NCI-H1694 (cell line): ENCODE measurements at regions not wholly inside any gene's neighbourhood (a gene's known extent, or its start where the extent isn't known, plus 50 kb on each side); places are given as distances from the start of the nearest gene placed in this dataset.

ENCODE experiments used
- DNase-seq: peaks from one replicate; lab custom pipeline; 2025; lab: John Stamatoyannopoulos, UW

DNA sequence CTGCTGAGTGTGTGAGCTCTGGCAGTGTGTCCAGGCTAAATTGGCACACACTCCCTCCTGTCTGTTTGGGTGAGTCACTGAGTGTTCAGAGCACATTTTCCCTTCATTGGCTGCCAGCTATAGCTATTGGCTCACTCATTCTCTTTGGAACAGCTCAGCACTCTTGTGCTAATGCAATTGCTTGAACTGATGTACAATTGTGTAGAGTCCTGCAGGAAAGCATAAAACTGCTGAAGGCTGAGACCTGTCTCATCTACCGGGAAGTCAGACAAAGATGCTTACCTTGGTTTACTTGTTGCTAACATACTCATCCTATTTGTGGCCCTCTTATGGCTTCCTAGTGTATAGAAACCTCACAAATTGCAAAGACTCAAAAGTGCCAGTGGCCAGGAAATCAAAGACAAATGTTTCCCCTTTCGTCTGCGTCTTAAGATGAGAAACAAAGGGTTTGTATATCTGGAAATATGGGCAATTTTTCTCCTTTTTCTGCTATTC is 351.0 kb downstream of the BCKDHB start:
- DNase-seq: no peak

DNA sequence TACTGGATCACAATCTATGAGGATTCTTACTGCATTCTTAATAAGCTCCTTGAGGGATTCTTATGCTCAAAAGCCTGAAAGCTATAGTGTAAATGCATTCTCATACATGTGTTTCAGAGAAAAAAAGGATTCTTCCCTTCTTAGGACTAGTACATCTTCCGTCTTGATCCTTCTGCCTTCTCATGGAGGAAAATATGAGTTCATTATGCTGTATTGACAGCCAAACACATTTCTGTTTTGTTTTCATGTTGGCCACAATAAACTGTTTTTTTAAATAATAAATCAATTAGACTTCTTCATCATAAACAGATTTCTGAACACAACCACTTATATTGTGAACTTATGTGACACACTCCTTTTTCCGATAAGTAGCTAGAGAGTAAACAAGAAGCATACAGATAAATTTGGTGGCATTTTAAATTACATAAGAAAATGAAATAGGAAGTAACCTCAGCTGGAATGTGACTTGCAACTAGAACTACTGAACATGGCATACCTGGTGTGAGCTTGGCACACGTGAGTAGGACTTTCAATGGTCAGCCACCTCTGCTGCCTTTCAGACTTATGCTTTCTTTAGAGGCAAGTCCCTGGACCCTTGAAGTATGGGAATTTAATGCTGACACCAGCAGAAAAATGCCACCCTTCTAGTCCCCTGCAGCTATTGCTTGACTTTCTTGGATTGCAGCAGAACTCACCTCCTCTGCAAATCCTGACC is 350.4 kb downstream of the BCKDHB start:
- DNase-seq: no peak

DNA sequence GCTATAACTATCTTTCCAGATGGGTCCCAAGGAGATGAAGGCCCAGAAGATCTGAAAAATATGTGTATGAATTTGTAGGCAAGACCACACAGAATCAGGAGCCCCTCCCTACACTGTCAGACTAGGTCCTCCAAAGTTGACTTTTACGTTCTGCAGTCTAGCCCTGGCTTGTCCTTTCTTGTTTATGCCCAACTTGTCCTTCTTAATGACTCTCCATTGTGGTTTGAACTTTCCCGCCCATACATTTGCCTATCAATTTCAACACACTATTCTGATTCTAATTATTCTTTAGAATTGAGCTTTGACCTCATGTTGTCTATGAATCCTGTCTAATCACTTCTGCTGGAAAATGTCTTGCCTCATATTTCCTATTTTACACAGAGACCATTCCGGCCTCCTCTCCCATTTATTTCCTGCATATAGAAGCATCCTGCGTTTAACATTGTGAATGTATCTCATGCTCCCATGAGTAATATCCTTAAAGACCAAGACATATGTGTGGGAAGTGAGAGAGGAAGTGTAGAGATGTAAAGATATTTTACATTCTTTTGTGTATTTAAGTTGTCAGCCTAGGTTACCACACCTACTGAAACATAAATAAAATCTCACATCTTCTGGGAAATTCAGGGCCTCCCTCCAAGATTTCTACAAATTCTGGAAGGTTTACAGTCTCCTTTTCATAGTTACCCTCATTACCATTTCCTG is 348.3 kb downstream of the BCKDHB start:
- no peak for DNase-seq

DNA sequence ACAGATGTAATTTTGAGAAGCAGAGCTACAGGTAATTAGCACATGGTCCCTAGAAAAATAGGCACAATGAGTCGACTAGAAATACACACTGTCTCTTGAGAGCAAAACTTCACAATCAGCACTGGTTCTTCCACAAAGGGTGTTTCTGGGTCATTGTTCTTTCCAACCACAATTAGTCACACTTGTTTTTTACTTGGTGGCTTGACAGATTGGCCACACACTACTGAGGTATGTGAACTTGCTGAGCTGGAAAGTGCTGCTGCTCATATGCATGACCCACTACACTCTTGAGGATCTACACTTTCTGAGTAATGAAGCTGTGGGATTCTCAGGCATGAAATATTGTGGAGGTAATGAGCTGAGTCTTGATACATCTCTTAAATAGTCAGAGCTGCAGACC is 347.7 kb downstream of the BCKDHB start:
- no peak for DNase-seq

DNA sequence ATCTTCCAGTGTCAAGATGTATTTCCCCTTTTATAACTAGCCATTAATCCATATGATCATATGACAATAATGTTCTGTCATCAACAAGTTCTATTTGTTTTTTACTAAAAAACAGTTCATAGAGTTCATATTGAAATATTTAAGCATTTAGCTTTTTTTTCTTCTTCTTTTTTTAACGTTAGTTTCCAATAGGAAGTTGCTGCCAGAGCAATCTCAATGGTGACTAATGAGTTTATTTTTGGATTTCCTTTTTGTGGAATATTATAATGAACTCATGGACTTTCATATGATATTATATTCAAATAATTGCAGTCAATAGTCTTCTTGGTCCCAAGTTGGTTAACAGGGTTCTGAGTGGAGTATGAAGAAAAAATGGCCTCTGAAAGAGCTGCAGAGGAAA is 343.3 kb downstream of the BCKDHB start:
- no peak for DNase-seq

DNA sequence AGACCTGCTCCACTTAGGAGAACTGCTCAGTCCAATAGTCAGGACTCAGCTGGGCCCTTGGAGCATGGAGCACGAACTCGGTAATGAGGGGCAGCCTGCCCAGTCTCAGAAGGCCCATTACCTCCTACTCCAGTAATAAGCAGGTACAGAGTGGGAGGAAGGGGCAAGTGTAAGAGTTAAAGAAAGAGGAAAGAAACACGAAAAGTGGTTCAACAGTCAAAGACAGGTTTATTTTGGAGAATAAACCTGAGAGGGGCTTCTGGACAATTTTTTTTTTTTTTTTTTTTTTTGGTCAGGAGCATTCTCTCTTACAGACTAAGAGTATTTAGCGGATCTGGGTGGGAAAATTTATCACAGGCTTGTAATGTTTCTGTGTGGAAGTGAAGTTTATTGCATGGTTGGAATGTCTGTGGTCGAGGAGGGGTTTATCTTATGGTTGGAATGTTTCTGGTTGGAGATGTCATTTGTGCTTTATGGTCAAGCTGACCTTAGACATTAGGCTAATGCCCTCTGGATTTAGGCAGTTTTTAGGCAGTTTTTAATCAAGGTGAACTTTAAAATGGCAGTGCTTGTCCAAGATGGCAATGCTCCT is 340.1 kb downstream of the BCKDHB start:
- DNase-seq: no peak

DNA sequence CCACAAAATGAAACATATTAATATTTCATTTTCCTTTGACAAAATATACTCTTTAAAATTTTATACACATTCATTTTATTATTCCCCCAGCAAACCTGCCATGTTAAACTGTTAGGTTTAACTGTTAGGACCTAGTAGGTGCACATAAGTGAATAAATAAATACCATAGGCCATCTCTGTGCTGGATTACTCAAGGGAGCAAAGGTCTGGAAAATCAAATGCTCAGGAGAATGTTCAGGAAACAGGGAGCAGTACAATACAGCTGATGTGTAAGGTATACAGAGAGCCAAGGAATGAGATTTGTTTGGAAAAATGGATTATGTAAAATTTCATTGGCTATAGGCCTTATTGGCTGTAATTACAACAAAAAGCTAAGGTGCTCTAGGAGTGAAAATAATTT is 339.3 kb downstream of the BCKDHB start:
- DNase-seq: no peak

DNA sequence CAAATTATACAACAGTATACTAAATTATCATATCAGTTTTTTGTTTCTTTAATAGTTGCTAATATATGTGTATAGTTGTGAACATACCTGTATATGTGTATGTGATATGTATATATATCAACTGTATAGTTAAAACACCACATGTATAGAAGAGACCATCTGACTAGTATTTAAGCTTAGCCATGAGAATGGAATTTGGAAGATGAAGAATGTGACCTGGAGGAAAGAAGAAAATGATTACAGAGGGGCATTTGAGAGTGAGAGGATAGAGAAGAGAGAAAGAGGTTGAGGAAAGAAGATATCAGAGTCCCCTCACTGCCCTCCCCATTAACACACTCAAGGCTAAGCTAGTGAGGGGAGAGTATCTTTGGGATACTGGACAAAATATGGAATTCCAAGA is 335.9 kb downstream of the BCKDHB start:
- DNase-seq: no peak

DNA sequence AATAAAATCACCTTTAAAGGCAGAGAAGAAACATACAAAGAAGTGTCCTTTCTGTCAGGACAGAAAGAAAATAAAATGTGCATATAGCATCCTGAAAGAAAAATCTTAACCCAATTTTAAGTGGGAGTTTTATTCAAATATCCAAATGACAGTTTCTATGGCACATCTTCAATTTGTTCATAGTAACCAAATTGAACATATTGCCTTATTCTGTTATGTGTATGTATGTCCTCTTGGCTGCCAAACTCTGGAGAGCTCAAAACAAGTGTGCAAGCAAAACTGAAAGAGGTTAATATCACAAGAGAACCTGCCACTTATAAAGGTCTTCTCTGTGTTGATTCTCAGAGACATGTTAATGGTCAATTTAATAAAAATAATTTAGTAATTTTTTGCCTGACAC is 334.7 kb downstream of the BCKDHB start:
- DNase-seq: no peak

DNA sequence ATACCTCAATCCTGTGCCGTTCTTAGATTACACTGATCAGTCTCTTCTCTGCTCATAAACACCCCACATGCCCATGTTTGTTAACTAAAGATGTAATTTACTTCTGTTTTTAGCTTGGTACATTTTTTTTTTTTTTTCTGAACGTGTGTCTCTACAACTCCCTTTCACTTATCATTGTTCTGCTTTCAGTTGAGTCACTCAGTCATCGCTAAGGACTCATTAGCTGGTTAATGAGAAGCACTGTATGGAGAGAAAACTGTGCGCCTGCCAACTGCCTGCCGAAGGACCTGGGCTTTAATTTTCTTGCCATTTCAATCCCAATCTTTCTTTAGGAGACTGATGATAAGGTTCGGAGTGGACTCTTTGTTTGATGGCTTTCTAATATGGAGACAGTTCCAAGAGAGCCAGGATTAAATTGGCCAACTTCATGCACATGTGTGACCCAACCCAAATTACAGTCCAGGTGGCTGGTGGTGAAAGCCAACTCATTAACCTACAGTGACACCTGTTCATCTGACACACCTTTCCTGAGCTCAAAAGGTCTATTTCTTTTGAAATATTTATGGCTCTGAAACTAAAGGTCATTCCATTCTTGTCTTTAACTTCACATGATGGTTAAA is 334.1 kb downstream of the BCKDHB start:
- DNase-seq: no peak

DNA sequence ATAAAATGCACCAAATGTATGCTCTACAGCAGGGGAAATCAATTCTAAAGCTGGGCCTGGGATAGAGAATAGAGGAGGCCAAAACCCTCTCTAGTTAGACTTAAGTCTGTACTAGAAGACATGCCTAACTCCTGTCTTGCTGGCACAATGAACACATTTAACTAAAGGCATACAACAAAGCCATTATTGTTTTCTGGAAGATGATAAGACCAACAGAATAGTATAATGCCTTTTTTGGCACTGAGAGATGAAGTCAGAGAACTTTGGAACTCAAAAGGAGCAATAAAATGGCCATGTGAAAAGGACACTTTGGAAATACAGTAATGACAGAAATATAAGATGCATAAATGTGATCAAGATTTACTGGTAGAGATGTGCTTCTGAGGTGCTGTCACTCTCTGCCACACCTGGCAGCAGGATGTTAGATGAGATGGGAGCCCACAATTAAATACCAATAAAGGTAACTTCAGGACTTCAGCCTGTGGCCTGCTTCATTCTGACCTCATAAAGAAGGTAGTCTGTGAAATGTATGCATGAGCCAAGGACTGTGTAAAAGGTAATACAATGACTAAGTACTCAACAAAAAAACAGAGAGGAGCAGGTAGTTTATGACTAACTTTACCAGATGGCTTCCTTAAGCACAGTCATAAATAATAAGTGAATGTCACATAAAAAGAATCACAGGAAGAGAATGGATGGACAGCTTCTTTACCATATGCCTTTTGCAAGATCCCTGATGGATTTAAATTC is 333.4 kb downstream of the BCKDHB start:
- no peak for DNase-seq

DNA sequence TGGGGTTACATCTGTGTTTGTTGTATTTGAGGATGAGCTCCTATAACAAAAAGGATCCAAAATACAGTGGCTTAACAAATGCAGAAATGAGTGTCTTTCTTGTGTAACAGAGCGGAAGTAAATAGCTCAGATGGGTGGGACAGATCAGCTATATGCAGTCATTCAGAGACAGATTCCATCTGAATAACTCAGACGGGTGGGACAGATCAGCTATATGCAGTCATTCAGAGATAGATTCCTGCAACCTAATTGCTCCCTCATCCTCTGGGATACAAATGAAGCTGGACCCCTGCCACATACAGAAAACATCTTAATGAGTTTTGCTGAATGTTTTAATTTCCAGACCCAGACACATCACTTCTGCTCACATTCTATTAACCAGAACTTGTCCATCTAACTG is 332.3 kb downstream of the BCKDHB start:
- no peak for DNase-seq

DNA sequence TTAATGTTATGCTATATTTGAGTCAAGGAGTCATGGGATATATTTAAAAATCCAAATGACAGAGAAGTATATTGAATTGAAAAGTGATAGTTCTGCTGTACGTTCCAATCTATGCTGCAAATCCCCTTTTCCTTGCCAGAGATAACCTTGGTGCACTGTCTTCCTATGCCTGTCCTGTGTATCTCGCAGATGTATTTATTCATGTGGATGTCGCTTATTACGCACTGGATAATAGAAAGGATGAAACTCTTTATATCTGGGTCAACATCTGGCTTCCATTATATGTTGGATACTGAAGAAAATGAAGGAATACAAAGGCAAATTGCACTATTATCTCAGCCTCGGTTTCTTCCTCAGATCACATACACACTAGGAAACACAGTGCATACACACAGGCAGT is 331.3 kb downstream of the BCKDHB start:
- DNase-seq: no peak

DNA sequence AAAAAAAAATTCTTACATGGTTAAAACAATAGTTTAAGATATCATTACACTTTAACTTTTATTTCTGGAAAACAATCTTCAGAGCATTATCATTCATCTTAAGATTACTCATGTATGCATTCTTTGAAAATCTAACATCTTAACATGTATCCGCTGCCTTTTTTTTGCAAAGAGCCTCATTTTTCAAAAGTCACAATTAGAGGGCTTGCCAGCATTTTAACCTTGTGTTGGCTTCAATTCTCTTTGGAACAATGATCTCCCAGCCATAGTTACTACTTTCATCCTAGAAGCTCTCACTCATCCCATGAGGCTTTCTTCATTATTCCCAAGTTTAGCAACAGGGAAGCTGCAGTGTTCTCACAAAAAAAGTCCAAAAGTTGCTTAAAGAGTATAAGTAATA is 330.8 kb downstream of the BCKDHB start:
- no peak for DNase-seq

DNA sequence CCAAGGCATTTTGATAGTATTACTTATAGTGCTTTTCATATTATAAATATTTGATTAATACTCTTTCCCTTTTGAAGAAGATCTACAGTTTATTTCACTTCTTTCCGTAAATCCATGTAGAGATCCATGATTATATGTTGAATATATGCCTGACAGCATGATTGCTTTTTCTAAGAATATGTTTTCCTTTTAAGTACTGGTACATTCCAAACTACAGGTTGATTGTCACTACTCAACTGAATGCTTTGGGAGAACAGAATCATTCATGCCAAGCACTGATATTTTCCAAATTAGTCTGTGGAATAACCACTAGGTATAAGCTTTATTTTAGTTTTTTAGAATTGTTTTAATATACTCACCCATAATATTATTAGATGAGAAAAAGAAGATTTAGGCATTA is 330.2 kb downstream of the BCKDHB start:
- DNase-seq: no peak

DNA sequence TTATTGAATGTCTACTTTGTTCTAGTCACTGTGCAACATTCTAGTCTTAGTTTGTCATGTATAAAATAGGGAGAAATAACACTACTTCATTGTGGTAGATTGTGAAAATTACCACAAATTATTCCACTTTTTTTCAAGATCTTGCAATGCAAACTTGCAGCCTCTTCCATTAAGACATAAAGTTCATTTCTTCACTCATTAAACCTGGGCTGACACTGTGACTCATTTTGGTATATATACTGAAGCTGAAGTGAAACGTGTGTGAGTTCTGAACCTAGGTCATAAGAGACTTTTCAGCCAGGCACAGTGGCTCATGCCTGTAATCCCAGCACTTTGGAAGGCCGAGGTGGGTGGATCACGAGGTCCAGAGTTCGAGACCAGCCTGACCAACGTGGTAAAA is 329.0 kb downstream of the BCKDHB start:
- DNase-seq: no peak

DNA sequence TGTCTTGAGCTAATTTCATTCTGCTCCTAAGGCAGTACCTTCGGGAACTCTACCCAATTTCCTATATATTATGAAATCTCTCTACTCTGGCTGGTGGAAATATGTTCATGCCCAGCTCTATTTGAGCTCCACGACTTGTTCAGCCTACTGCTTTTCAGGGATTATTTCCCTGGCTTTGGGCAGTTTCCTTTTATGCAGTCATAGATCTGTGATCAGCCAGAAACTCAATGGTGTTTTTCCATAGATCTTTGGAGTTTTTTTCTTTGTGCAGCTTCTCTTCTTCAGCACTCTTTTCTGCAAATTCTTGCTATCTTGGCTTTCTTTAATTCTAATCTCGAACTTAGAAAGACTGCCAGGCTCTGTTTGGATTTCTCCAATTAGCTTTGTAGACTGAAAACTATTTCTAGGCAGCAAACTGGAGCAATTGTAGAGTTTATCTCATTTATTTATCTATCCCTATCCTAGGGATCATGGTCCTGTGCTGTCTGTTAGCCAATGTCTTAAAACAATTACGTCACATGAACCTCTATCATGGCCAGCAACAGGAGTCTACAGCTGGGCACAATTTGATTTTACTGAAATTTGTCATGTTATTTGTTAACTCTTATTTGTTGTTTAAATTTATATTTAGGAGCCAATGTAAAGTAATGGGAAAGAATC is 328.4 kb downstream of the BCKDHB start:
- no peak for DNase-seq

DNA sequence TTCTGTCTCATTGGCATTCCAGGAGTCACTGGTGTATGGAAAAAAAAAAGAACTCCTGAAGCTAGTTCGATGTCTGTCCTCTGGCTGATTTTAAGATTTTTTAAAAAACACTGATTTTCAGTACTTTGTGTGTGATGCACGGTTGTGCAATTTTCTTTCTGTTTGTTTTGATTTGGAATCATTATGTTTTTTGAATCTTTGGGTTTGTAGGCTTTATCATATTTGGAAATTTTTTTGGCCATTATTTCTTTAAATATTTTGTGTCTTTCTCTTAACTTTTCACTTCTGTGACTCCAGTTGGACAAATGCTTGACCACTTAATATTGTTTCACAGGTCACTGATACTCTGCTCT is 327.2 kb downstream of the BCKDHB start:
- no peak for DNase-seq

DNA sequence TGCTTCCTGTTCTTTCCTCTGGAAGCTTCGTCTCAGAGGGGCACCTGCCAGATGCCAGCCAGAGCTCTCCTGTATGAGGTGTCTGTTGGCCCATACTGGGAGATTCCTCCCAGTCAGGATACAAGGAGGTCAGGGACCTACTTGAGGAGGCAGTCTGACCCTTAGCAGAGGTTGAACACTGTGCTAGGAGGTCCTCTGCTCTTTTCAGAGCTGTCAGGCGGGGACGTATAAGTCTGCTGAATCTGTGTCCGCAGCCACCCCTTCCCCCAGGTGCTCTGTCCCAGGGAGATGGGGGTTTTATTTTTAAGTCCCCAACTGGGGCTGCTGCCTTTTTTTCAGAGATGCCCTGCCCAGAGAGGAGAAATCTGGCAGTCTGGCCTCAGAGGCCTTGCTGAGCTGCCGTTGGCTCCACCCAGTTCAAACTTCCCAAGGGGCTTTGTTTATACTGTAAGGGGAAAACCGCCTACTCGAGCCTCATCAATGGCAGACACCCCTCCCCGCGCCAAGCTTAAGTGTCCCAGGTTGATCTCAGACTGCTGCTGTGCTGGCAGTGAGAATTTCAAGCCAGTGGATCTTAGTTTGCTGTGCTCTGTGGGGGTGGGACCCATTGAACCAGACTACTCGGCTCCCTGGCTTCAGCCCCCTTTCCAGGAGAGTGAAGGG is 326.7 kb downstream of the BCKDHB start:
- DNase-seq: no peak

DNA sequence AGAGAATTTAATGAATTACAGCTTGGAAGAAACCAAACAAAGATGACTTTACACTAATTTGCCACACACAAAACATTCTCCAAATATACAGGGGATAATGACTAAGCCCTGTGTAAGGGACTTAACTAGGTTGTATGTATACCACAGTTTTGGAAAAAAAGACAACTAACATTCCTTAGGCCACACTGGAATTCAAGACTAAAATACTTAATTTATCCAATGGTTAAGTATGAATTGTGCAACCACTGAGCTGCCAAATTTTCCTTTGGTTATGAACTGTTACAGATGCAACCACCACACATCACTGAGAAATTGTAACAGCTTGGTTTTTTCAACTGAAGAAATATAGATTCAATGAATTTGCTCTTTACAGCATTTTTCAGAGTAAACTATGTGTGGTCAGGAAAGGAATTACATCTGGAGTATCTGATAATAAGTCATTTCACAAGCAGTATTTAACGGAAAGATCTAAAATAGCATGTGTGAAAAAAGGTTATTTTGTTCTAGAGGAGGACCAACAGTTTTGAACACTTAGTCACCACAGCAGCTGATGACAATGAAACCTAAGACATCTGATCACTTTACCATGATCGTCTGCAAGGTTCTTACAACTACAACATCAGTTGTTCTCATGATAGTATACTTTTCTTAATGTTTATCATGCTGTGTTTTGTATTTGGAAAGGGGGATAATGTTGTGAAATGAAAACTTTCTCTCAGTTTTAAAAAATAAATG is 318.8 kb downstream of the BCKDHB start:
- DNase-seq: no peak

DNA sequence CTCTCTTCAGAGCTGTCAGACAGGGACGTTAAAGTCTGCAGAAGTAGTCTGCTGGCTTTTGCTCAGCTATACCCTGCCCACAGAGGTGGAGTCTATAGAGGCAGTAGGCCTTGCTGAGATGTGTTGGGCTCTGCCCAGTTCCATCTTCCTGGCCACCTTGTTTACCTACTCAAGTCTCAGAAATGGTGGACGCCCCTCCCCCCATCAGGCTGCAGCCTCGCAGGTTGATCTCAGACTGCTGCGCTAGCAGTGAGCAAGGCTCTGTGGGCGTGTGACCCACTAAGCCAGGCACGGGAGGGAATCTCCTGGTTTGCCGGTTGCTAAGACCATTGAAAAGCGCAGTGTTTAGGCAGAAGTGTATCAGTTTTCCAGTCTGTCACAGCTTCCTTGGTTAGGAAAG is 305.0 kb downstream of the BCKDHB start:
- no peak for DNase-seq
